ENCODE measurements at regions not wholly inside any gene's neighbourhood (a gene's known extent, or its start where the extent isn't known, plus 50 kb on each side); places are given as distances from the start of the nearest gene placed in this dataset.

- ATAC-seq (no peak), DNase-seq (ENCODE audit: low read depth, low spot score) (no peak)
- H3K9me3 ChIP-seq (ENCODE audit: control insufficient read depth, insufficient read depth, low read depth, low read length): no peaks in the 10 kb centered on the region; the same call in 1 of the 2 replicates
- H3K4me1 ChIP-seq (ENCODE audit: control insufficient read depth, insufficient read depth, low read length): no peaks in the 10 kb centered on the region
- no peaks in the 10 kb centered on the region for H3K36me3 ChIP-seq (ENCODE audit: control insufficient read depth, insufficient read depth, low read length)
- H3K4me3 ChIP-seq (ENCODE audit: low read depth in 2 of 2, low read length in 2 of 2): no peak overlapping the region
- no peak overlapping the region for H3K27ac ChIP-seq (ENCODE audit: low read length)
- peaks cover 4% of the 10 kb centered on the region for H3K27me3 ChIP-seq (ENCODE audit: control insufficient read depth, insufficient read depth, low read length)
- ChIA-PET CTCF (no interaction called here), POLR2A (no interaction called here)
- no peak for TF ChIP-seq POLR2AphosphoS5 (IDR thresholded peaks at IDR 0.05; ENCODE audit: low read depth, low read length)
- intact Hi-C loops (cut with micrococcal nuclease; ENCODE audit: unreplicated experiment) (no loop called here), in situ Hi-C loops (cut with HindIII; ENCODE audit: low pct_unique_long_range_greater_than_20kb, low sequenced_read_pairs) (no loop called here)
- BruUV-seq (replicated peaks): no TSS peak
These were observed 85.7 kb upstream of the FAM169A start for GRCh38 chr5:74951865-74952264.

GRCh38 chr5:74950836-74951515 lies 84.8 kb upstream of the FAM169A start:
- Histone ChIP-seq H3K4me3 (ENCODE audit: low read depth in 2 of 2, low read length in 2 of 2) (no peak overlapping the region), H3K4me1 (ENCODE audit: control insufficient read depth, insufficient read depth, low read length) (no peaks in the 10 kb centered on the region), H3K27me3 (ENCODE audit: control insufficient read depth, insufficient read depth, low read length) (peaks cover 8% of the 10 kb centered on the region), H3K9me3 (ENCODE audit: control insufficient read depth, insufficient read depth, low read depth, low read length) (no peaks in the 10 kb centered on the region; the same call in 1 of the 2 replicates), H3K27ac (ENCODE audit: low read length) (no peak overlapping the region), H3K36me3 (ENCODE audit: control insufficient read depth, insufficient read depth, low read length) (no peaks in the 10 kb centered on the region)
- DNase-seq (ENCODE audit: low read depth, low spot score) (no peak), ATAC-seq (no peak)
- ChIA-PET CTCF (no interaction called here), POLR2A (no interaction called here)
- TF ChIP-seq POLR2AphosphoS5 (IDR thresholded peaks at IDR 0.05; ENCODE audit: low read depth, low read length): no peak
- TF ChIP-seq REST (IDR thresholded peaks at IDR 0.05; ENCODE audit: insufficient read depth in 1 of 2, low read depth in 2 of 2, low read length in 1 of 2): no peak
- TF ChIP-seq SIN3A (IDR thresholded peaks at IDR 0.05; ENCODE audit: borderline replicate concordance, insufficient read depth, low read depth, low read length): no peak
- TF ChIP-seq TCF7L2 (IDR thresholded peaks at IDR 0.05; ENCODE audit: low read depth, low read length): no peak
- no peak for TF ChIP-seq CTCF (IDR thresholded peaks at IDR 0.05)
- intact Hi-C loops (cut with micrococcal nuclease; ENCODE audit: unreplicated experiment) (no loop called here), in situ Hi-C loops (cut with HindIII; ENCODE audit: low pct_unique_long_range_greater_than_20kb, low sequenced_read_pairs) (no loop called here)
- BruUV-seq (replicated peaks): no TSS peak

- intact Hi-C loops (cut with micrococcal nuclease; ENCODE audit: unreplicated experiment): no loop called here
These were observed 83.8 kb upstream of the FAM169A start for GRCh38 chr5:74949976-74950375.

More at GRCh38 chr5:74949976-74950375, 83.8 kb upstream of the FAM169A start:
- H3K27ac ChIP-seq (ENCODE audit: low read length): no peak overlapping the region
- CTCF ChIA-PET: no interaction called here
- in situ Hi-C loops (cut with HindIII; ENCODE audit: low pct_unique_long_range_greater_than_20kb, low sequenced_read_pairs): no loop called here
- no peak for DNase-seq (ENCODE audit: low read depth, low spot score)
- H3K9me3 ChIP-seq (ENCODE audit: control insufficient read depth, insufficient read depth, low read depth, low read length): no peaks in the 10 kb centered on the region
- no peak for ATAC-seq
- POLR2A ChIA-PET: no interaction called here
- H3K36me3 ChIP-seq (ENCODE audit: control insufficient read depth, insufficient read depth, low read length): no peaks in the 10 kb centered on the region
- no TSS peak for BruUV-seq (replicated peaks)
- no peaks in the 10 kb centered on the region for H3K4me1 ChIP-seq (ENCODE audit: control insufficient read depth, insufficient read depth, low read length)
- TF ChIP-seq SIN3A (IDR thresholded peaks at IDR 0.05; ENCODE audit: borderline replicate concordance, insufficient read depth, low read depth, low read length) (no peak), CTCF (IDR thresholded peaks at IDR 0.05) (no peak), REST (IDR thresholded peaks at IDR 0.05; ENCODE audit: insufficient read depth in 1 of 2, low read depth in 2 of 2, low read length in 1 of 2) (no peak), TCF7L2 (IDR thresholded peaks at IDR 0.05; ENCODE audit: low read depth, low read length) (no peak), POLR2AphosphoS5 (IDR thresholded peaks at IDR 0.05; ENCODE audit: low read depth, low read length) (no peak)
- peaks cover 10% of the 10 kb centered on the region for H3K27me3 ChIP-seq (ENCODE audit: control insufficient read depth, insufficient read depth, low read length)
- no peak overlapping the region for H3K4me3 ChIP-seq (ENCODE audit: low read depth in 2 of 2, low read length in 2 of 2)
